GM18499 (cell line): ENCODE measurements at regions not wholly inside any gene's neighbourhood (a gene's known extent, or its start where the extent isn't known, plus 50 kb on each side); places are given as distances from the start of the nearest gene placed in this dataset.

Experiments used
- ATAC-seq: cut with Tn5 transposase; IDR thresholded peaks from one replicate; pipeline ENCODE4 v1.9.1; 2021; ENCODE audit warnings: moderate number of reproducible peaks; ENCODE audit not compliant: insufficient read depth, unreplicated experiment

GRCh38 chr13:80400164-80400864 is 59.4 kb upstream of the SPRY2 start:
- ATAC-seq, result no peak

- no peak for ATAC-seq
These were observed 58.6 kb upstream of the SPRY2 start for GRCh38 chr13:80399340-80400163.
